Dermis microvascular lymphatic vessel endothelial cell (primary cell): ENCODE measurements at regions not wholly inside any gene's neighbourhood (a gene's known extent, or its start where the extent isn't known, plus 50 kb on each side); places are given as distances from the start of the nearest gene placed in this dataset.
A peak's percentile ranks its signal among the peaks of the same experiment; 100 is the strongest.

Source experiments
- DNase-seq, 2 donors: peaks; one replicate each; pipeline versions ENCODE4 v3.0.0 to v3.0.0-alpha.2; 2010; ENCODE audit warnings: low read depth in 2 of 2

GRCh38 chr5:148913493-148913892 is 87.1 kb downstream of the ADRB2 start:
- DNase-seq, result no peak

- DNase-seq, result peak in 1 of 2 donors; percentile 43
Observed at GRCh38 chr5:148913985-148914431, 87.6 kb downstream of the ADRB2 start.

- no peak for DNase-seq
Observed at GRCh38 chr5:148915224-148915817, 88.9 kb downstream of the ADRB2 start.

GRCh38 chr5:148920646-148921288 is 94.4 kb downstream of the ADRB2 start:
- no peak for DNase-seq

- no peak for DNase-seq
Observed at GRCh38 chr5:148921350-148921749, 94.9 kb downstream of the ADRB2 start.

- DNase-seq, result no peak
Observed at GRCh38 chr5:148922606-148923005, 96.2 kb downstream of the ADRB2 start.

GRCh38 chr5:148923023-148923422 is 96.6 kb downstream of the ADRB2 start:
- no peak for DNase-seq

GRCh38 chr5:148924817-148925216 is 98.4 kb downstream of the ADRB2 start:
- peak; percentile 88 to 89 for DNase-seq

- DNase-seq, result no peak
Observed at GRCh38 chr5:148926207-148926606, 99.8 kb downstream of the ADRB2 start.

GRCh38 chr5:148927307-148927946 is 101.0 kb downstream of the ADRB2 start:
- no peak for DNase-seq

- DNase-seq, result peak in 1 of 2 donors; percentile 72
Observed at GRCh38 chr5:148928141-148928540, 101.7 kb downstream of the ADRB2 start.

- DNase-seq, result no peak
Observed at GRCh38 chr5:148931453-148932057, 105.1 kb downstream of the ADRB2 start.

- no peak for DNase-seq
Observed at GRCh38 chr5:148932355-148932935, 106.0 kb downstream of the ADRB2 start.

GRCh38 chr5:148933903-148934432 is 107.6 kb downstream of the ADRB2 start:
- peak; percentile 69 to 76 for DNase-seq

GRCh38 chr5:148934895-148935400 is 108.5 kb downstream of the ADRB2 start:
- DNase-seq, result no peak

- no peak for DNase-seq
Observed at GRCh38 chr5:148937239-148937638, 110.8 kb downstream of the ADRB2 start.

GRCh38 chr5:148937830-148938521 is 111.6 kb downstream of the ADRB2 start:
- no peak for DNase-seq

- DNase-seq, result no peak
Observed at GRCh38 chr5:148938522-148938882, 112.1 kb downstream of the ADRB2 start.

- DNase-seq, result peak in 1 of 2 donors; percentile 53
Observed at GRCh38 chr5:148939676-148940075, 113.3 kb downstream of the ADRB2 start.

GRCh38 chr5:148941810-148942209 is 115.4 kb downstream of the ADRB2 start:
- DNase-seq, result peak in 1 of 2 donors; percentile 28
